Mesothelial cell of epicardium (in vitro differentiated cells): ENCODE measurements at regions not wholly inside any gene's neighbourhood (a gene's known extent, or its start where the extent isn't known, plus 50 kb on each side); places are given as distances from the start of the nearest gene placed in this dataset.

Experiments used
- DNase-seq, 2 experiments: peaks; one replicate each; pipeline ENCODE4 v3.0.0; 2021; ENCODE audit warnings: low spot score in 2 of 2; ENCODE audit not compliant: unreplicated experiment in 2 of 2
- H3K27ac Mint-ChIP-seq: 2 replicates; pipeline ENCODE4 v1.8.0; 2021; ENCODE audit warnings: mixed read lengths
- H3K27me3 Mint-ChIP-seq: 2 replicates; pipeline ENCODE4 v1.8.0; 2021; ENCODE audit warnings: low read depth, mixed read lengths
- H3K36me3 Mint-ChIP-seq: 2 replicates; pipeline ENCODE4 v1.8.0; 2021; ENCODE audit warnings: mixed read lengths
- H3K4me1 Mint-ChIP-seq: 2 replicates; pipeline ENCODE4 v1.8.0; 2021; ENCODE audit warnings: mixed read lengths
- H3K4me3 Mint-ChIP-seq: 2 replicates; pipeline ENCODE4 v1.8.0; 2021; ENCODE audit warnings: mild to moderate bottlenecking, moderate library complexity, mixed read lengths
- H3K9me3 Mint-ChIP-seq: 2 replicates; pipeline ENCODE4 v1.8.0; 2021; ENCODE audit warnings: mixed read lengths
- TF ChIP-seq, protein P1 (sequence below): fragments of 200-600 bp; sonication (generic); IDR thresholded peaks from one replicate; pipeline ENCODE4 v1.5.0; 2021; ENCODE audit warnings: antibody characterized with exemption; ENCODE audit not compliant: unreplicated experiment

DNA sequence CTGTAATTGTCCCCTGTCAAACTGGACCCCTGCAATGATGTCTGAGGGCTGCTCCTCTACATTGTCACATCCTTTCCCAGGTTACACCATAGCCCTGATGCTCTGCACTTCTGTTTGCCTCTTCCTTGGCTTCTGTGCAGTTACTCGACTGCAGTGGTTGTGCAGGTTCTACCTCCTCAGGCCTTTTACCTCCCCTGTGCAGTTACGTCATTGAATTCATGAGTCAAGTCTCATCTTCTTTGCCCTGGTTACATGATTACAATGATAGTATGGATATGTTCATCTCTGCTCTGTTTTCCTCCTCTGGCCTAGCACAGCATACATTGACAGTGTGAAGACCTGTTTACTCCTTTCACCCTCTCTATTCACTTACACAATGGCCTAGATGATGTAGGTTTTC, 83.2 kb downstream of the FAM47B start:
- DNase-seq: no peak
- TF ChIP-seq, protein P1, sequence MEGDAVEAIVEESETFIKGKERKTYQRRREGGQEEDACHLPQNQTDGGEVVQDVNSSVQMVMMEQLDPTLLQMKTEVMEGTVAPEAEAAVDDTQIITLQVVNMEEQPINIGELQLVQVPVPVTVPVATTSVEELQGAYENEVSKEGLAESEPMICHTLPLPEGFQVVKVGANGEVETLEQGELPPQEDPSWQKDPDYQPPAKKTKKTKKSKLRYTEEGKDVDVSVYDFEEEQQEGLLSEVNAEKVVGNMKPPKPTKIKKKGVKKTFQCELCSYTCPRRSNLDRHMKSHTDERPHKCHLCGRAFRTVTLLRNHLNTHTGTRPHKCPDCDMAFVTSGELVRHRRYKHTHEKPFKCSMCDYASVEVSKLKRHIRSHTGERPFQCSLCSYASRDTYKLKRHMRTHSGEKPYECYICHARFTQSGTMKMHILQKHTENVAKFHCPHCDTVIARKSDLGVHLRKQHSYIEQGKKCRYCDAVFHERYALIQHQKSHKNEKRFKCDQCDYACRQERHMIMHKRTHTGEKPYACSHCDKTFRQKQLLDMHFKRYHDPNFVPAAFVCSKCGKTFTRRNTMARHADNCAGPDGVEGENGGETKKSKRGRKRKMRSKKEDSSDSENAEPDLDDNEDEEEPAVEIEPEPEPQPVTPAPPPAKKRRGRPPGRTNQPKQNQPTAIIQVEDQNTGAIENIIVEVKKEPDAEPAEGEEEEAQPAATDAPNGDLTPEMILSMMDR: no peak
- H3K4me1 Mint-ChIP-seq: no peaks in the 10 kb centered on the region
- no peak overlapping the region for H3K4me3 Mint-ChIP-seq
- no peaks in the 10 kb centered on the region for H3K36me3 Mint-ChIP-seq
- no peak overlapping the region for H3K27ac Mint-ChIP-seq
- H3K9me3 Mint-ChIP-seq: peaks cover 38% of the 10 kb centered on the region
- no peaks in the 10 kb centered on the region for H3K27me3 Mint-ChIP-seq

DNA sequence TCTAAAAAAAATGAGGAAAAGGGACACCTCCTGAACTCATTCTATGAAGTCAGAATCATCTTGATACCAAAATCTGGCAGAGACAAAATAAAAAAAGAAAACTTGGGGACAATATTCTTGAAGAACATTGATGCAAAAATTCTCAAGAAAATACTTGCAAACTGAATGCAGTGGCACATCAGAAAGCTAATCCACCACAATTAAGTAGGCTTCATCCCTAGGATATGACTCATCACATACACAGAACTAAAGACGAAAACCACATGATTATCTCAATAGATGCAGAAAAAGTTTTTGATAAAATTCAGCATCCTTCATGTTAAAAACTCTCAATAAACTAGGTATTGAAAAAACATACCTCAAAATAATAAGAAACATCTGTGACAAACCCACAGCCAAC, 98.3 kb downstream of the FAM47B start:
- no peaks in the 10 kb centered on the region for H3K4me1 Mint-ChIP-seq
- TF ChIP-seq, protein P1: no peak
- no peak for DNase-seq
- H3K9me3 Mint-ChIP-seq: peaks cover 59% of the 10 kb centered on the region
- no peak overlapping the region for H3K27ac Mint-ChIP-seq
- no peak overlapping the region for H3K4me3 Mint-ChIP-seq
- peaks cover 4% of the 10 kb centered on the region for H3K36me3 Mint-ChIP-seq
- no peaks in the 10 kb centered on the region for H3K27me3 Mint-ChIP-seq

DNA sequence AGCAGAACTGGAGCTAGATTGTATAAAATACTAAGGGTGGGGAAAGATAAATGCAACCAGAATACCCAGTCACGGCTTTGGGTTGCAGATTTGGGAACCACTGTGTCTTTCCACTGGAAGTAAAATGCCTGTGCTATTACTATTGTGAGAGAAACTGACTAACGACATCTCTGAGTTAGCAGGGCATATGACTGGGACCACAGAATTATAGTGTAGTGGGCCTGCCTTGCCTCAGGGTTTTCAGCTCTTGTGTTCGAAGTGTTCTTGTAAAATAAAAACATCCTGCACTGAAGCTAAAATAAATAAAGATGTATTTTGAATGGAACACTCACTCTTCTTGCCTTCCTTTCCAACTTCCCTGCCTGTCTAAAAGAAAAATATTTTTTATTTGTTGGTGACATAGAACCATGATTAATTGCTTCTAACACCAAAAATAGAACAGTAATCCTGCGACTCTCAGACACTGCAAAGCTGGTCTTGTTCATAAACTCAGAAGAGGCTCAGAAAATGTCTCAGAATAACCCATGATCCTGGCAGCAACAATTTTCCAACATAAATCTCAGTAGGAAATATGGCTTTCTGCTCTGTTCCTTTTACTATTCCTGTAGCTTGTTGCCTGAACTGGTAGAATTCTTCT, 104.2 kb downstream of the FAM47B start:
- peaks cover 2% of the 10 kb centered on the region for H3K4me1 Mint-ChIP-seq
- H3K36me3 Mint-ChIP-seq: no peaks in the 10 kb centered on the region
- TF ChIP-seq, protein P1: no peak
- peaks cover 32% of the 10 kb centered on the region for H3K9me3 Mint-ChIP-seq
- DNase-seq: no peak
- no peak overlapping the region for H3K4me3 Mint-ChIP-seq
- no peaks in the 10 kb centered on the region for H3K27me3 Mint-ChIP-seq
- H3K27ac Mint-ChIP-seq: no peak overlapping the region

DNA sequence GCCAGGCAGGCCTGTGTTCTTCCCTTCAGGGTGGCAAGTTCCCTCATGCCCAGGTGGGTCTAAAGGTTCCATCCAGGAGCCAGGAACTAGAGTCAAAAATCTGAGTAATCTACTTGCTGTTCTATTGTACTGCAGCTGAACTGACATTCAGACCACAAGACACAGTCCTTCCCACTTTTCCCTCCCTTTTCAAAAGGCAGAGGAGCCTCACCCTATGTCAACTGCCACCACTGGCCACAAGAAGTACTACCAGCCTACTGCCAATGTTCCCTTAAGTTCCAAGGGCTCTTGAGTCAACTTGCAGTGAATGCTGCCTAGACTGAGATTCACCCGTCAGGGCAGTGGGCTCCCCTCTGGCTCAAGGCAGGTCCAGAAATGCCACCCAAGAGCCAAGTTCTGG, 133.5 kb downstream of the FAM47B start:
- Mint-ChIP-seq H3K4me1 (no peaks in the 10 kb centered on the region), H3K4me3 (no peak overlapping the region), H3K9me3 (peaks cover 39% of the 10 kb centered on the region), H3K27me3 (no peaks in the 10 kb centered on the region), H3K36me3 (no peaks in the 10 kb centered on the region), H3K27ac (no peak overlapping the region)
- TF ChIP-seq, protein P1: no peak
- no peak for DNase-seq

DNA sequence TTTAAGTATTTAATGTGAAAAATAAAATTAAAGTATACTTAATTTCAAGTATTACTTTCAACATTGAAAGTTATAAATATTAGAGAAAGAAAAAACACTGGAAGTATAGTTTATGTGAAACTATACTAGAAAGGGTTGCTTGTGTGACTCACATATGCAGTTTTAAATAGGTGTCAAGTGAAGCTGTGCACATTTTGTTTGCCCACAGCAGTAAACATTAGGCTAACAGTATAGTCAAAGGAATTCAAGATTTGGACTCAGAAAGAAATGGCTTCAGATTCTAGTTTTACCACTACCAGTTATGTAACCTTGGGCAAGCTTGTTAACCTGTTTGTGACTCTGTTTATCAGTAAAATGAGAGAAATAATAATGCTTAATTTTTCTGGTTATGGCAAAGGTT, 148.2 kb downstream of the FAM47B start:
- no peaks in the 10 kb centered on the region for H3K4me1 Mint-ChIP-seq
- peaks cover 26% of the 10 kb centered on the region for H3K9me3 Mint-ChIP-seq
- H3K27ac Mint-ChIP-seq: no peak overlapping the region
- H3K36me3 Mint-ChIP-seq: no peaks in the 10 kb centered on the region
- TF ChIP-seq, protein P1: no peak
- no peaks in the 10 kb centered on the region for H3K27me3 Mint-ChIP-seq
- DNase-seq: no peak
- no peak overlapping the region for H3K4me3 Mint-ChIP-seq

DNA sequence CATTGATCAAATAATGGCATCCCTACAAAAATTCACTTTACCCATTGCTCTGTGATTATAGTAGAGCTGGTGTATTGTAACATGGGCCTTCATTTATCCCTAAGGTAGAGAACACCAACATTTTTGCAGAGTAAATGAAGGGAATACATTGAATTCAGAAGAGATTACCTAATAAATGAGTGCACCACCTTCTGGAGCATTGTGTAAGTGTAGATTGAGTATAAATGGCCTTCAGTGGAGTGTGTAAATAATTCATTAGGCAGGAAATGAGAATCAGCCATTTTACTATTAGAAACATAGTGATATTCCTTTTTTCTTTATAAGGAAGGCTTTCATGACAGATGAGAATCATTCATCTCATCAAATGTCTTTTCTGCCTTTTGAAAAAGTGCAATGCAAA, 155.8 kb downstream of the FAM47B start:
- TF ChIP-seq, protein P1: no peak
- H3K27me3 Mint-ChIP-seq: no peaks in the 10 kb centered on the region
- no peak for DNase-seq
- H3K4me3 Mint-ChIP-seq: no peak overlapping the region
- no peaks in the 10 kb centered on the region for H3K36me3 Mint-ChIP-seq
- no peaks in the 10 kb centered on the region for H3K4me1 Mint-ChIP-seq
- peaks cover 37% of the 10 kb centered on the region for H3K9me3 Mint-ChIP-seq
- H3K27ac Mint-ChIP-seq: no peak overlapping the region
